CD4-positive, alpha-beta T cell treated with Interferon alpha-2 for 1 hour (primary cell): ENCODE measurements at regions not wholly inside any gene's neighbourhood (a gene's known extent, or its start where the extent isn't known, plus 50 kb on each side); places are given as distances from the start of the nearest gene placed in this dataset.
"Not testable (repeated sequence)": the region's sequence is repeated elsewhere in the genome, so short reads cannot be mapped to it uniquely, and the experiment has no call there.

Source experiments
- DNase-seq, 2 donors: peaks; one replicate each; pipeline ENCODE4 v3.0.0-alpha.2; 2020 to 2022

DNA sequence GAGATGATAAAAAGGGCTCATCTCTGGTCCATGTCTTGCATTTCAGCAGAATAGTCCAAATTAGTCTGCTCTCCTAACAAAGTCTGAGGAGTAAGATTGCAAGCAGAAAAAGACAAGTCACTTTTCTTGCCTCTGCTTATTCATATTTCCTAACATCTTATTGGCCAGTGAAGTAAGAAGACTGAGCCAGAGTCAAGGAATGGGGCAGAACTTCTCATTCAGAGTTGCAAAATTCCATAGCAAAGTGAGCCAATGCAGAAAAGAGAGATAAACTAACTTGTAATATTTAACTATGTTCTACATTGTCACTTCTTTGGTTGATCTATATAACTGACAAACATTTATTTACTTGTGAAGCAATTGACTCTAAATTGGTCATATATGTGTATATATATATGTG lies 2304.0 kb downstream of the ARAP2 start:
- no peak for DNase-seq

DNA sequence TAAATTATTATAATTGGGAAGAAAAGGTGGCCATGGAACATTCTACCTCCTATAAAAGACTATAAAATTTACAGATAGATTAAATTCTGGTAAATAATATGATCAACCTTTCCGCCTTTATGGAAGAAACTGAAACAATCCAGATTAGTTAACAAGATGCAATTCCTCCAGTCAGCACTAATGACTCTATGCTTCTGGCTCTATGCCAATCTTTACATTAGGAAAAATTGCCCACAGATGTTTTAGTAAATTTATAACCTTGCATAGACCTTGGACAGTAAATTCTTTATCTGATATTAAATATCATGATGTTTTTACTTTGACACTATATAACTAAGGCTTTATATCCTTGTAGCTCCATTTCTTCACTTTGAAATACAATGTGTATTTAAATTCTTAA lies 2302.5 kb downstream of the ARAP2 start:
- DNase-seq, result no peak

- DNase-seq, result no peak
Observed at GRCh38 chr4:33948921-33949320, 2295.4 kb downstream of the ARAP2 start.

DNA sequence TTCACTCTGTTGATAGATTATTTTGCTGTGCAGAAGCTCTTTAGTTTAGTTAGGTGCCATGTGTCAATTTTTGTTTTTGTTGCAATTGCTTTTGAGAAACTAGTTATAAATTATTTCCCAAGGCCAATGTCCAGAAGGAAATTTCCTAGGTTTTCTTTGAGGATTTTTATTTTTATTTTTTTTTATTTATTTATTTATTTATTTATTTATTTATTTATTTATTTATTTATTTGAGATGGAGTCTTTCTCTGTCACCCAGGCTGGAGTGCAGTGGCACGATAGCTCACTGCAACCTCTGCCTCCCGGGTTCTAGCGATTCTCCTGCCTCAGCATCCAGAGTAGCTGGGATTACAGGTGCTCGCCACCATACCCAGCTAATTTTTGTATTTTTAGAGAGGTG lies 2290.5 kb downstream of the ARAP2 start:
- DNase-seq, result not testable (repeated sequence)

- no peak for DNase-seq
Observed at GRCh38 chr4:33954759-33955158, 2289.6 kb downstream of the ARAP2 start.

DNA sequence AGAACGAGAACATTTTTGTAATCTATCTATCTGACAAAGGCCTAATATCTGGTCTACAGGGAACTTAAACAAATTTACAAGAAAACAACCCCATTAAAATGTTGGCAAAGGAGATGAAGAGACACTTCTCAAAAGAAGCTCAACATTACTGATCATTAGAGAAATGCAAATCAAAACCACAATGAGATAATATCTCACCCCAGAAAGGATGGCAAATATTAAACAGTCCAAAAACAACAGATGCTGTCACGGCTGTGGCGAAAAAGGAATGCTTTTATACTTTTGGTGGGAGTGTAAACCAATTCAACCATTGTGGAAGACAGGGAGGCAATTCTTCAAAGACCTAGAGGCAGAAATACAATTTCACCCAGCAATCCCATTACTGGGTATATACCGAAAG lies 2284.8 kb downstream of the ARAP2 start:
- no peak for DNase-seq

DNA sequence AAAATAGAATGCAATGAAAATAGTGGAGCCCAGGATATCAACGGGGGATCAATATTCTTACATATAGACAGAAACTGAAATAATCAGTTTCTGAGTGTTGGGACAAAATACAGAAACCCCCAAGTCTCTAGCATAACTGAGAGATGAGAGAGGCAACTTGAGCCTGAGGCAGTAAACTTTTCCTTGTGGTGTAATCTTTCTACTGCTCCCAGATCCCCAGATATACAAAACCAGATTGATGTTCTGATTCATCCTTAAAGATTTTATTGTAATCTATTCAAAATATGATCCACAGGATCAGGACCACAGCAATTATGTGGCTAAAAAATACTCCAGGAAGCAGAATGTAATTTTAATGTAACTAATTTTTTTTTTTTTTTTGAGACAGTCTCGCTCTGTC lies 2282.6 kb downstream of the ARAP2 start:
- no peak for DNase-seq

- DNase-seq, result no peak
Observed at GRCh38 chr4:33966808-33967207, 2277.5 kb downstream of the ARAP2 start.

GRCh38 chr4:33974270-33974669 lies 2270.0 kb downstream of the ARAP2 start:
- DNase-seq, result no peak

GRCh38 chr4:33975995-33976394 lies 2268.3 kb downstream of the ARAP2 start:
- DNase-seq, result no peak

- DNase-seq, result not testable (repeated sequence)
Observed at GRCh38 chr4:33979781-33980180, 2264.5 kb downstream of the ARAP2 start.

- no peak for DNase-seq
Observed at GRCh38 chr4:33980361-33980760, 2264.0 kb downstream of the ARAP2 start.

GRCh38 chr4:33989820-33990443 lies 2254.4 kb downstream of the ARAP2 start:
- DNase-seq, result no peak

GRCh38 chr4:33996075-33996718 lies 2248.1 kb downstream of the ARAP2 start:
- no peak for DNase-seq

DNA sequence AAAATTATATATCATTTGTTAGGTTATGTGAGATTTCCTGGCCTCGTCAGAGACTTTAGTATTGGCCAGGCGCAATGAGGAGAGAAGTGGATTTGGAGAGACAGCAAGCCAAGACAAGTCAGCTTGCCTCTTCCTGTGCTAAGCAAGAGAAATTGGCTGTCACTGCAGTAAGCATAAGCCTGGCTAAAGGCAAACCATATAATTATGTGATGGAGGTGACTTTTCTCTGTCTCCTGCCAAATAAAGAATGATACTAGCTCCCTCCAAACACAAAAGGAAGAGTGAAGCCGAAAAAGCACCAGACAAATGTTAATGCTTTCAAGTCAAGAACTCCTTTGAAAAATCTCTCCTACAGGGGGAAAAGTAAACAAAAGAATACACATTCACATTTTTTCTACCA lies 2246.0 kb downstream of the ARAP2 start:
- no peak for DNase-seq

- no peak for DNase-seq
Observed at GRCh38 chr4:34000356-34000755, 2244.0 kb downstream of the ARAP2 start.

GRCh38 chr4:34006540-34006939 lies 2237.8 kb downstream of the ARAP2 start:
- not testable (repeated sequence) for DNase-seq

GRCh38 chr4:34009951-34010350 lies 2234.4 kb downstream of the ARAP2 start:
- no peak for DNase-seq

DNA sequence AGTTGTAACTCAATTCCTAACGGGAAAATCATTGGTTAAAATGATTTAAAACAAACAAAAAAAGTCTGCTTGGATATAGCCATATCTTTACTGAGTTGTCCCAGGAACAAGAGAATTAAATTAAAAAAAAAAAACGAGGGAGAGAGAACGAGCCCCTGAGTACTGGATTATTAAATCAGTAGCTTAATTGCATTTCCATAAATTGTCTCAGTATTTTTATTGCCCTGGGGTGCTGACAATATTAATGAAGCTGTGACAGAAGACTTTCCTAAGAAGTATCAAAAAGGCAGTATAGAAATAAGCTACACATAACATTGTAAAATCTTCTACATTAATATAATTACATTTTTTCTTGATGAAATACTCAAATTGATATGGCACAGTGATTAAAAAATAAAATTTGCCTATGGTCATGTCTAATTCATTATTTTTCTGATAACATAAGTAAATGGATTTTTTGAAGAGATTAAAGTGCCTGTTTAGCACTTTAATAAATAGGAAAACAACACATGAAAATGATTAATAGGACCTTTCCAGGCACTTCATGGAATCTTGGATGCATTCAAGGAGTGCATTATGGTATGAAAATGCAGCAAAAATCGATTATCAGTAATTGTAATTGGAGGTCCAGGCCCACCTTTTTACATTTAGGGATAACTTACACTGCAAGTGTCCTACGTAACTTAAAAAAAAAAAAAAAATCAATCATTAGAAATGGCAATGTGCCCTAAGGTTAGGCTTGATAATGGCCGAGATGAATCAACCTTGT lies 2233.4 kb downstream of the ARAP2 start:
- DNase-seq, result no peak

DNA sequence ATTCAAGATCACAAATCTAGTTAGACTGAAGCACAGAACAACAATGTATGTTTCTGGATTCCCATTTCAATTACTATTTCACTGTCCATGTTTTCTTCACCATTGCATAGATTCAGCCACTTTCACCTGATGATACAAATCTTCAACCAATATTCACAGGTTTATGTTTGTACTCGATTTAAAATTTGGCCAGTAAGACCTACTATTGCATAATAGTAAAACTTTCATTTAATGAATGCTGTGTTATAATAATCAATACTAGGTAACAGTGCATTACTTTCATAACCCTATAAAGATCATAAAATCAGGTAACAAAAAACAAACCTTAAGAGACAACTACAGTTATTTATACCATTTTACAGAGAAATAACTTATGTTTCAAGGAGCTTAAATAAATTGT lies 2209.1 kb downstream of the ARAP2 start:
- no peak for DNase-seq

GRCh38 chr4:34037280-34037679 lies 2207.0 kb downstream of the ARAP2 start:
- DNase-seq, result no peak

DNA sequence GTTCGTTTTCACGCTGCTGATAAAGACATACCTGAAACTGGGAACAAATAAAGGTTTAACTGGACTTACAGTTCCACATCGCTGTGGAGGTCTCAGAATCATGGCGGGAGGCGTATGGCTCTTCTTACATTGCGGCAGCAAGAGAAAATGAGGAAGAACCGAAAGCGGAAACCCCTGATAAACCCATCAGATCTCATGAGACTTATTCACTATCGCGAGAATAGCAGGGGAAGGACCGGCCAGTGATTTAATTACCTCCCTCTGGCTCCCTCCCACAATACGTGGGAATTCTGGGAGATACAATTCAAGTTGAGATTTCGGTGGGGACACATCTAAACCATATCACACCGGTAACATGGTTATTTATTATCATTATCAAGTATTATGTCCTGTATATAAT lies 2204.5 kb downstream of the ARAP2 start:
- DNase-seq, result no peak

- DNase-seq, result no peak
Observed at GRCh38 chr4:34043131-34043530, 2201.2 kb downstream of the ARAP2 start.

DNA sequence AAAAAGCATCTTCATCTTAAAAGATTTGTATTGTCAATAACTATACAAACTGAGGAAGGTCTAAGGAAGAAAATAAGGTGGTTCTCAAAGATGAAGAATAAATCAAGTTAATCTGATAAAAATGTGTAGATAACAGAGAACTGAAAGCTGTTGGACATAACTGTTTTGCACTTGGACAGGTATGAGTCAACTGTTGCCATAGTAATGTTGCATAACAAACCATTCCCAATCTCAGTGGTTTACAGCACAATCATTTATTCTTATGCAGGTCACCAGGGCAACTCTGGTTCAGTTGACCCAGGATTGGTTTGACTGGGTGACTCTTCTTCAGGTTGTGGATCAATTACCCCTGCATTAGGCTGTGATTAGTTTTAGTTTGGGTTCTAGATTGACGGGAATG lies 2197.7 kb downstream of the ARAP2 start:
- DNase-seq, result no peak
